HL-60 (cell line): ENCODE measurements at regions not wholly inside any gene's neighbourhood (a gene's known extent, or its start where the extent isn't known, plus 50 kb on each side); places are given as distances from the start of the nearest gene placed in this dataset.
"Not testable (repeated sequence)": the region's sequence is repeated elsewhere in the genome, so short reads cannot be mapped to it uniquely, and the experiment has no call there.

ENCODE experiments used
- DNase-seq, 2 experiments: peaks; one replicate each; pipeline ENCODE4 v3.0.0-alpha.2; 2010 to 2020; ENCODE audit warnings: low read depth in 1 of 2, low spot score in 1 of 2
- H3K27ac ChIP-seq: fragments of 250-450 bp; sonication (Bioruptor Pico); replicated peaks from 2 replicates; pipeline ENCODE4 v1.5.1; 2020; ENCODE audit warnings: mild to moderate bottlenecking, moderate library complexity
- H3K27me3 ChIP-seq: fragments of 250-450 bp; sonication (Bioruptor Pico); 2 replicates; pipeline ENCODE4 v1.5.1; 2021; ENCODE audit warnings: mild to moderate bottlenecking, moderate library complexity; ENCODE audit not compliant: insufficient read depth, poor library complexity, severe bottlenecking
- H3K4me3 ChIP-seq: replicated peaks from 2 replicates; pipeline ENCODE4 v1.5.1; 2011; ENCODE audit warnings: mild to moderate bottlenecking, control low read depth, low read length; ENCODE audit not compliant: insufficient read depth
- CTCF ChIP-seq: IDR thresholded peaks from one replicate; pipeline ENCODE4 v1.5.1; 2011; ENCODE audit warnings: low read length, control low read depth, inconsistent platforms; ENCODE audit not compliant: insufficient read depth
- GABPA ChIP-seq: IDR thresholded peaks from 2 replicates; pipeline ENCODE4 v1.6.1; 2012; ENCODE audit warnings: low read depth
- POLR2AphosphoS5 ChIP-seq: IDR thresholded peaks from 2 replicates; pipeline ENCODE4 v1.6.1; 2012; ENCODE audit warnings: low read depth
- REST ChIP-seq: IDR thresholded peaks from 2 replicates; pipeline ENCODE4 v1.6.1; 2012; ENCODE audit warnings: low read depth; ENCODE audit not compliant: insufficient replicate concordance
- SPI1 ChIP-seq: IDR thresholded peaks from 2 replicates; pipeline ENCODE4 v1.6.1; 2012; ENCODE audit warnings: low read depth, mild to moderate bottlenecking, borderline replicate concordance

GRCh38 chr7:20918156-20918555, 131.5 kb upstream of the SP8 start:
- TF ChIP-seq CTCF (no peak), SPI1 (no peak), GABPA (no peak), POLR2AphosphoS5 (no peak), REST (no peak)
- Histone ChIP-seq H3K27me3 (no peaks in the 10 kb centered on the region), H3K27ac (no peak overlapping the region), H3K4me3 (no peak overlapping the region)
- DNase-seq: no peak

- not testable (repeated sequence) for DNase-seq, H3K27ac ChIP-seq, H3K4me3 ChIP-seq, H3K27me3 ChIP-seq
Measured at GRCh38 chr7:20927178-20927577, 140.5 kb upstream of the SP8 start.

GRCh38 chr7:20927976-20928375, 141.3 kb upstream of the SP8 start:
- no peak for TF ChIP-seq SPI1

GRCh38 chr7:20929199-20929598, 142.5 kb upstream of the SP8 start:
- no peak overlapping the region for H3K27ac ChIP-seq
- no peak for DNase-seq
- no peaks in the 10 kb centered on the region for H3K27me3 ChIP-seq
- no peak overlapping the region for H3K4me3 ChIP-seq
- TF ChIP-seq CTCF: no peak
- no peak for TF ChIP-seq GABPA

More at GRCh38 chr7:20927976-20928375, 141.3 kb upstream of the SP8 start:
- Histone ChIP-seq H3K27me3 (no peaks in the 10 kb centered on the region), H3K27ac (no peak overlapping the region), H3K4me3 (no peak overlapping the region)
- DNase-seq: no peak

- Histone ChIP-seq H3K27ac (no peak overlapping the region), H3K4me3 (no peak overlapping the region), H3K27me3 (no peaks in the 10 kb centered on the region)
- TF ChIP-seq REST (no peak), GABPA (no peak), SPI1 (no peak), CTCF (no peak), POLR2AphosphoS5 (no peak)
- DNase-seq: no peak
Measured at GRCh38 chr7:20931739-20932138, 145.1 kb upstream of the SP8 start.
